ENCODE measurements at regions not wholly inside any gene's neighbourhood (a gene's known extent, or its start where the extent isn't known, plus 50 kb on each side); places are given as distances from the start of the nearest gene placed in this dataset.
"Not testable (repeated sequence)": the region's sequence is repeated elsewhere in the genome, so short reads cannot be mapped to it uniquely, and the experiment has no call there.

- no peak for DNase-seq (ENCODE audit: low spot score in 2 of 2)
- Histone ChIP-seq H3K36me3 (no peaks in the 10 kb centered on the region), H3K27ac (no peak overlapping the region), H3K4me1 (no peaks in the 10 kb centered on the region), H3K27me3 (no peaks in the 10 kb centered on the region), H3K9me3 (no peaks in the 10 kb centered on the region), H3K4me3 (no peak overlapping the region)
- TF ChIP-seq, protein P1, sequence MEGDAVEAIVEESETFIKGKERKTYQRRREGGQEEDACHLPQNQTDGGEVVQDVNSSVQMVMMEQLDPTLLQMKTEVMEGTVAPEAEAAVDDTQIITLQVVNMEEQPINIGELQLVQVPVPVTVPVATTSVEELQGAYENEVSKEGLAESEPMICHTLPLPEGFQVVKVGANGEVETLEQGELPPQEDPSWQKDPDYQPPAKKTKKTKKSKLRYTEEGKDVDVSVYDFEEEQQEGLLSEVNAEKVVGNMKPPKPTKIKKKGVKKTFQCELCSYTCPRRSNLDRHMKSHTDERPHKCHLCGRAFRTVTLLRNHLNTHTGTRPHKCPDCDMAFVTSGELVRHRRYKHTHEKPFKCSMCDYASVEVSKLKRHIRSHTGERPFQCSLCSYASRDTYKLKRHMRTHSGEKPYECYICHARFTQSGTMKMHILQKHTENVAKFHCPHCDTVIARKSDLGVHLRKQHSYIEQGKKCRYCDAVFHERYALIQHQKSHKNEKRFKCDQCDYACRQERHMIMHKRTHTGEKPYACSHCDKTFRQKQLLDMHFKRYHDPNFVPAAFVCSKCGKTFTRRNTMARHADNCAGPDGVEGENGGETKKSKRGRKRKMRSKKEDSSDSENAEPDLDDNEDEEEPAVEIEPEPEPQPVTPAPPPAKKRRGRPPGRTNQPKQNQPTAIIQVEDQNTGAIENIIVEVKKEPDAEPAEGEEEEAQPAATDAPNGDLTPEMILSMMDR (IDR thresholded peaks at IDR 0.05), result no peak
- intact Hi-C loops (cut with DNase I), result no loop called here
Observed at GRCh38 chrX:43269201-43269600, 386.9 kb upstream of the MAOA start.

DNA sequence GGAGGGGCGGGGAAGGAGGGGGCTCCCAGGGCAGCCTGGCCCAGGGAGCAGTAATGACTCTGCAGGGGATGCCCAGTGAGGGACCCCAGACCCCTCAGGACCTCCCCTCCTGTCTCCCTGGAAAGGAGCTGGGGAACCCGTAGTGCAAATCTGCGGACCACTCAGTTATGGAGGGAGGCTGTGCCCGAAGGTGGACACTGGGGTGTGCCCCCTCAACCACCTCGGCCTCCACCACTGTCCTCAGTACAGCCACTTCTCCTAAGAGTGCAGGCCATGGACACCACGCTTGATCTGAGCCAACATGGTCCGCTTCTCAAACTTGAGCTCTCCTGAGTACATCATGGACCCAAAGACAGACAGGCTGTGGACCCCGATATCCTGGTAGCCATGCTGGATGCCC, 378.2 kb upstream of the MAOA start:
- TF ChIP-seq, protein P1 (IDR thresholded peaks at IDR 0.05), result no peak
- H3K4me3 ChIP-seq, result no peak overlapping the region
- H3K9me3 ChIP-seq, result peaks cover 0 to 4% of the 10 kb centered on the region in 2 donors
- H3K4me1 ChIP-seq, result no peaks in the 10 kb centered on the region
- no peaks in the 10 kb centered on the region for H3K36me3 ChIP-seq
- no peak for DNase-seq (ENCODE audit: low spot score in 2 of 2)
- no peak overlapping the region for H3K27ac ChIP-seq
- intact Hi-C loops (cut with DNase I), result no loop called here
- H3K27me3 ChIP-seq, result no peaks in the 10 kb centered on the region

- Histone ChIP-seq H3K9me3 (peaks cover 0 to 4% of the 10 kb centered on the region in 2 donors), H3K27ac (no peak overlapping the region), H3K27me3 (no peaks in the 10 kb centered on the region), H3K36me3 (no peaks in the 10 kb centered on the region), H3K4me3 (no peak overlapping the region), H3K4me1 (no peaks in the 10 kb centered on the region)
- TF ChIP-seq, protein P1 (IDR thresholded peaks at IDR 0.05), result no peak
- no peak for DNase-seq (ENCODE audit: low spot score in 2 of 2)
- intact Hi-C loops (cut with DNase I), result no loop called here
Observed at GRCh38 chrX:43278440-43278839, 377.7 kb upstream of the MAOA start.

- H3K27me3 ChIP-seq, result no peaks in the 10 kb centered on the region
- H3K4me3 ChIP-seq, result no peak overlapping the region
- H3K27ac ChIP-seq, result no peak overlapping the region
- intact Hi-C loops (cut with DNase I), result no loop called here
- H3K9me3 ChIP-seq, result peaks cover 0 to 4% of the 10 kb centered on the region in 2 donors
- H3K36me3 ChIP-seq, result no peaks in the 10 kb centered on the region
- H3K4me1 ChIP-seq, result no peaks in the 10 kb centered on the region
- TF ChIP-seq, protein P1 (IDR thresholded peaks at IDR 0.05), result no peak
- no peak for DNase-seq (ENCODE audit: low spot score in 2 of 2)
Observed at GRCh38 chrX:43279341-43279808, 376.7 kb upstream of the MAOA start.

- no peaks in the 10 kb centered on the region for H3K4me1 ChIP-seq
- no peaks in the 10 kb centered on the region for H3K36me3 ChIP-seq
- H3K9me3 ChIP-seq, result peaks cover 0 to 4% of the 10 kb centered on the region in 2 donors
- no peak overlapping the region for H3K27ac ChIP-seq
- TF ChIP-seq, protein P1 (IDR thresholded peaks at IDR 0.05), result no peak
- no peak for DNase-seq (ENCODE audit: low spot score in 2 of 2)
- H3K4me3 ChIP-seq, result no peak overlapping the region
- intact Hi-C loops (cut with DNase I), result no loop called here
- H3K27me3 ChIP-seq, result no peaks in the 10 kb centered on the region
Observed at GRCh38 chrX:43283187-43283586, 372.9 kb upstream of the MAOA start.

DNA sequence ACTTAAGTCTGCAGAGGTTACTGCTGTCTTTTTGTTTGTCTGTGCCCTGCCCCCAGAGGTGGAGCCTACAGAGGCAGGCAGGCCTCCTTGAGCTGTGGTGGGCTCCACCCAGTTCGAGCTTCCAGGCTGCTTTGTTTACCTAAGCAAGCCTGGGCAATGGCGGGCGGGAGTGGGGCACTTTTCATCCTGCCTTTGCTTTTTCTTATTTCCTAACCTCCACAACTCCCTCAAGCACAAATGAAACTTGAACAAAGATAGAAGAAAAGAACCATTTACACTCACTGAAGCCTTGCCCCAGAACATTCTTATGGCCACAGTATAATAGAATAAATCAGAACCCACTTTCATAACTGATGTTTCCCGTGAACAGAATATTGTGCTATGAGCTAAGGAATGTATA, 344.5 kb upstream of the MAOA start:
- H3K4me3 ChIP-seq; H3K9me3 ChIP-seq; H3K4me1 ChIP-seq; H3K27me3 ChIP-seq; H3K27ac ChIP-seq; H3K36me3 ChIP-seq; DNase-seq (ENCODE audit: low spot score in 2 of 2); intact Hi-C loops (cut with DNase I): not testable (repeated sequence)

All from ascending aorta (tissue), 2 donors.